GM23338 (cell line): ENCODE measurements at regions not wholly inside any gene's neighbourhood (a gene's known extent, or its start where the extent isn't known, plus 50 kb on each side); places are given as distances from the start of the nearest gene placed in this dataset.

Source experiments
- ATAC-seq: fragments of 200-7000 bp; cut with Tn5 transposase; 3 replicates; pipeline ENCODE4 v1.9.1; 2020
- DNase-seq: peaks from one replicate; pipeline ENCODE4 v3.0.0-alpha.2; 2015; ENCODE audit warnings: low spot score
- H2AFZ ChIP-seq: fragments of 200-600 bp; sonication (generic); 2 replicates; pipeline ENCODE4 v1.8.0; 2016; ENCODE audit warnings: antibody characterized with exemption, mild to moderate bottlenecking, moderate library complexity
- H3F3A ChIP-seq: fragments of 200-600 bp; sonication (generic); replicated peaks from 2 replicates; pipeline ENCODE4 v1.8.0; 2017; ENCODE audit warnings: antibody characterized with exemption, mixed run types, low read depth
- H3K27ac ChIP-seq: fragments of 200-600 bp; sonication (generic); 2 replicates; pipeline ENCODE4 v1.6.1; 2016; ENCODE audit warnings: low read depth
- H3K27me3 ChIP-seq: fragments of 200-600 bp; sonication (generic); 2 replicates; pipeline ENCODE4 v1.8.0; 2016; ENCODE audit warnings: mild to moderate bottlenecking, mixed run types, moderate library complexity; ENCODE audit not compliant: insufficient read depth
- H3K36me3 ChIP-seq: fragments of 200-600 bp; sonication (generic); 2 replicates; pipeline ENCODE4 v1.8.0; 2016; ENCODE audit warnings: mild to moderate bottlenecking; ENCODE audit not compliant: insufficient read depth
- H3K4me1 ChIP-seq: fragments of 200-600 bp; sonication (generic); 2 replicates; pipeline ENCODE4 v1.8.0; 2016; ENCODE audit warnings: mild to moderate bottlenecking, moderate library complexity; ENCODE audit not compliant: insufficient read depth
- H3K4me2 ChIP-seq: fragments of 200-600 bp; sonication (generic); 2 replicates; pipeline ENCODE4 v1.7.1; 2017; ENCODE audit warnings: mixed run types
- H3K4me3 ChIP-seq: fragments of 200-600 bp; sonication (generic); 2 replicates; pipeline ENCODE4 v1.6.1; 2016; ENCODE audit warnings: mixed run types
- H3K79me2 ChIP-seq: fragments of 200-600 bp; sonication (generic); replicated peaks from 2 replicates; pipeline ENCODE4 v1.8.0; 2017; ENCODE audit warnings: mild to moderate bottlenecking; ENCODE audit not compliant: insufficient read depth
- H3K9me2 ChIP-seq: fragments of 200-600 bp; sonication (generic); 2 replicates; pipeline ENCODE4 v1.8.0; 2017; ENCODE audit not compliant: insufficient read depth
- H4K20me1 ChIP-seq: fragments of 200-600 bp; sonication (generic); replicated peaks from 2 replicates; pipeline ENCODE4 v1.8.0; 2017; ENCODE audit warnings: mild to moderate bottlenecking; ENCODE audit not compliant: insufficient read depth
- H3K27ac Mint-ChIP-seq: 2 replicates; pipeline ENCODE4 v1.8.0; 2020; ENCODE audit warnings: inconsistent platforms, mild to moderate bottlenecking, moderate library complexity, mixed read lengths
- H3K27me3 Mint-ChIP-seq: 3 replicates; pipeline ENCODE4 v1.8.0; 2022; ENCODE audit warnings: low read depth, mild to moderate bottlenecking, moderate library complexity, mixed read lengths, inconsistent platforms; ENCODE audit not compliant: insufficient read depth, poor library complexity
- H3K36me3 Mint-ChIP-seq: 3 replicates; pipeline ENCODE4 v1.8.0; 2021; ENCODE audit warnings: low read depth, mild to moderate bottlenecking, inconsistent platforms, moderate library complexity, mixed read lengths
- H3K4me1 Mint-ChIP-seq: 3 replicates; pipeline ENCODE4 v1.8.0; 2020; ENCODE audit warnings: mild to moderate bottlenecking, inconsistent platforms, mixed read lengths
- H3K4me3 Mint-ChIP-seq: 3 replicates; pipeline ENCODE4 v1.8.0; 2021; ENCODE audit warnings: moderate library complexity, mild to moderate bottlenecking, inconsistent platforms, mixed read lengths
- H3K9me3 Mint-ChIP-seq: 3 replicates; pipeline ENCODE4 v1.8.0; 2020; ENCODE audit warnings: moderate library complexity, mild to moderate bottlenecking, inconsistent platforms, mixed read lengths
- CREB1 ChIP-seq: fragments of 250-450 bp; sonication (Bioruptor Pico); IDR thresholded peaks from 2 replicates; pipeline ENCODE4 v1.5.0; 2020; ENCODE audit warnings: low read depth, mild to moderate bottlenecking, moderate library complexity
- CTCF ChIP-seq, 2 experiments: fragments of 200-600 bp in 1 of 2; sonication (generic) in 1 of 2; conservative IDR thresholded peaks; 2 replicates each; pipeline versions ENCODE4 v1.5.1 to v1.6.1; 2016 to 2017; ENCODE audit warnings: antibody characterized with exemption in 2 of 2, low read depth in 2 of 2, mild to moderate bottlenecking in 2 of 2, moderate library complexity in 1 of 2
- ETS1 ChIP-seq: IDR thresholded peaks from 2 replicates; pipeline ENCODE4 v1.6.1; 2016; ENCODE audit warnings: antibody characterized with exemption
- EZH2 ChIP-seq: fragments of 200-600 bp; sonication (generic); IDR thresholded peaks from one replicate; pipeline ENCODE4 v1.8.0; 2017; ENCODE audit warnings: antibody characterized with exemption, mild to moderate bottlenecking, low read depth; ENCODE audit not compliant: unreplicated experiment
- EZH2phosphoT487 ChIP-seq: fragments of 200-600 bp; sonication (generic); IDR thresholded peaks from one replicate; pipeline ENCODE4 v1.8.1; 2018; ENCODE audit warnings: antibody characterized with exemption; ENCODE audit not compliant: unreplicated experiment
- JUNB ChIP-seq: IDR thresholded peaks from one replicate; pipeline ENCODE4 v1.6.1; 2016; ENCODE audit warnings: antibody characterized with exemption; ENCODE audit not compliant: unreplicated experiment
- NANOG ChIP-seq: IDR thresholded peaks from 2 replicates; pipeline ENCODE4 v1.6.1; 2016; ENCODE audit warnings: antibody characterized with exemption, borderline replicate concordance
- POLR2AphosphoS5 ChIP-seq: IDR thresholded peaks from 2 replicates; pipeline ENCODE4 v1.6.1; 2016; ENCODE audit warnings: antibody characterized with exemption, low read depth
- STAT1 ChIP-seq: IDR thresholded peaks from one replicate; pipeline ENCODE4 v1.6.1; 2016; ENCODE audit warnings: antibody characterized with exemption; ENCODE audit not compliant: unreplicated experiment
- ZNF114 ChIP-seq: fragments of 250-450 bp; sonication (Bioruptor Pico); IDR thresholded peaks from 2 replicates; pipeline ENCODE4 v1.5.0; 2020; ENCODE audit warnings: mild to moderate bottlenecking, moderate library complexity
- TF ChIP-seq, protein P1 (sequence below): IDR thresholded peaks from one replicate; pipeline ENCODE4 v1.6.1; 2018; ENCODE audit warnings: antibody characterized with exemption; ENCODE audit not compliant: unreplicated experiment

- Mint-ChIP-seq H3K27ac (no peak overlapping the region), H3K27me3 (peaks cover 4% of the 10 kb centered on the region), H3K9me3 (peaks cover 23% of the 10 kb centered on the region), H3K36me3 (no peaks in the 10 kb centered on the region; the same call in 2 of the 3 replicates), H3K4me1 (no peaks in the 10 kb centered on the region; the same call in 2 of the 3 replicates), H3K4me3 (no peak overlapping the region)
- Histone ChIP-seq H3K9me2 (no peaks in the 10 kb centered on the region), H2AFZ (no peak overlapping the region), H4K20me1 (no peaks in the 10 kb centered on the region), H3K79me2 (no peaks in the 10 kb centered on the region), H3K27ac (no peak overlapping the region), H3K4me3 (no peak overlapping the region), H3K36me3 (no peaks in the 10 kb centered on the region), H3K4me1 (no peaks in the 10 kb centered on the region), H3K4me2 (no peak overlapping the region), H3K27me3 (no peaks in the 10 kb centered on the region), H3F3A (no peaks in the 10 kb centered on the region)
- no peak for DNase-seq
- ATAC-seq = no peak
- TF ChIP-seq, protein P1, sequence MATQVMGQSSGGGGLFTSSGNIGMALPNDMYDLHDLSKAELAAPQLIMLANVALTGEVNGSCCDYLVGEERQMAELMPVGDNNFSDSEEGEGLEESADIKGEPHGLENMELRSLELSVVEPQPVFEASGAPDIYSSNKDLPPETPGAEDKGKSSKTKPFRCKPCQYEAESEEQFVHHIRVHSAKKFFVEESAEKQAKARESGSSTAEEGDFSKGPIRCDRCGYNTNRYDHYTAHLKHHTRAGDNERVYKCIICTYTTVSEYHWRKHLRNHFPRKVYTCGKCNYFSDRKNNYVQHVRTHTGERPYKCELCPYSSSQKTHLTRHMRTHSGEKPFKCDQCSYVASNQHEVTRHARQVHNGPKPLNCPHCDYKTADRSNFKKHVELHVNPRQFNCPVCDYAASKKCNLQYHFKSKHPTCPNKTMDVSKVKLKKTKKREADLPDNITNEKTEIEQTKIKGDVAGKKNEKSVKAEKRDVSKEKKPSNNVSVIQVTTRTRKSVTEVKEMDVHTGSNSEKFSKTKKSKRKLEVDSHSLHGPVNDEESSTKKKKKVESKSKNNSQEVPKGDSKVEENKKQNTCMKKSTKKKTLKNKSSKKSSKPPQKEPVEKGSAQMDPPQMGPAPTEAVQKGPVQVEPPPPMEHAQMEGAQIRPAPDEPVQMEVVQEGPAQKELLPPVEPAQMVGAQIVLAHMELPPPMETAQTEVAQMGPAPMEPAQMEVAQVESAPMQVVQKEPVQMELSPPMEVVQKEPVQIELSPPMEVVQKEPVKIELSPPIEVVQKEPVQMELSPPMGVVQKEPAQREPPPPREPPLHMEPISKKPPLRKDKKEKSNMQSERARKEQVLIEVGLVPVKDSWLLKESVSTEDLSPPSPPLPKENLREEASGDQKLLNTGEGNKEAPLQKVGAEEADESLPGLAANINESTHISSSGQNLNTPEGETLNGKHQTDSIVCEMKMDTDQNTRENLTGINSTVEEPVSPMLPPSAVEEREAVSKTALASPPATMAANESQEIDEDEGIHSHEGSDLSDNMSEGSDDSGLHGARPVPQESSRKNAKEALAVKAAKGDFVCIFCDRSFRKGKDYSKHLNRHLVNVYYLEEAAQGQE = no peak
Observed at GRCh38 chr14:99067927-99068326, 204.1 kb downstream of the BCL11B start.

DNA sequence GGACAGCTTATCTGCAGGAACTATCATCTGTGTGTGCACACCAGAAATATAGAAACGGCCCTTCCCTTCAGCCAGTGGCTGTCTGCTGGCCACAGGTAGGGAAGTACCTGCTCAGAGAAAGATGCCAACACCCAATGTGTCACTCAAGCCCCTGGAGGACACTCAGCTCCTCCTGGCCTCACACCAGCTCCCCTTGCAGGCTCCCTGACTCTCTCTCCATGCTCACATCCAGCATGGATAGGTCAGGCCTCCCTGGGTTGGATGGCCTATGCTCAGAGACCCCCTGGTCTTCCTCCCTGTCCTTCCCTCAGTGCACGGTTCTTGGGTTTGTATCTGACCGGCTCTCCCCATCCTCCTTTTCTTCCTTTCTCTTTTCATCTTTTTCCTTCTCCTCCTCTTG, 202.1 kb downstream of the BCL11B start:
- Histone ChIP-seq H3K27me3 (no peaks in the 10 kb centered on the region), H3K36me3 (no peaks in the 10 kb centered on the region), H2AFZ (no peak overlapping the region), H3K4me2 (no peak overlapping the region), H4K20me1 (no peaks in the 10 kb centered on the region), H3K9me2 (no peaks in the 10 kb centered on the region), H3K4me1 (no peaks in the 10 kb centered on the region), H3K27ac (no peak overlapping the region), H3K79me2 (no peaks in the 10 kb centered on the region), H3F3A (no peaks in the 10 kb centered on the region), H3K4me3 (no peak overlapping the region)
- DNase-seq (no peak), ATAC-seq (no peak)
- H3K9me3 Mint-ChIP-seq = peaks cover 23% of the 10 kb centered on the region
- no peak overlapping the region for H3K4me3 Mint-ChIP-seq
- peaks cover 6% of the 10 kb centered on the region for H3K27me3 Mint-ChIP-seq
- H3K36me3 Mint-ChIP-seq = no peaks in the 10 kb centered on the region; the same call in 2 of the 3 replicates
- H3K27ac Mint-ChIP-seq = no peak overlapping the region
- H3K4me1 Mint-ChIP-seq = no peaks in the 10 kb centered on the region
- TF ChIP-seq CTCF (conservative IDR thresholded peaks at IDR 0.05; ENCODE audit: low read depth in 2 of 2) (no peak), POLR2AphosphoS5 (no peak), ETS1 (no peak), NANOG (no peak), CREB1 (CRISPR knock-in tag) (no peak), JUNB (no peak), STAT1 (no peak), EZH2 (no peak), EZH2phosphoT487 (no peak), ZNF114 (CRISPR knock-in tag) (no peak)
- TF ChIP-seq, protein P1 = no peak
